ENCODE measurements at regions not wholly inside any gene's neighbourhood (a gene's known extent, or its start where the extent isn't known, plus 50 kb on each side); places are given as distances from the start of the nearest gene placed in this dataset.
"Not testable (repeated sequence)": the region's sequence is repeated elsewhere in the genome, so short reads cannot be mapped to it uniquely, and the experiment has no call there.

GRCh38 chr10:2026936-2027335 lies 289.6 kb upstream of the ADARB2 start:
- no peak overlapping the region for H3K14ac ChIP-seq (ENCODE audit: insufficient read depth, low read length)
- no peak overlapping the region for H2BK12ac ChIP-seq (ENCODE audit: insufficient read length, low read depth, low read length)
- H3K56ac ChIP-seq (ENCODE audit: insufficient read length, low read depth, low read length), result no peak overlapping the region
- no peaks in the 10 kb centered on the region for H4K20me1 ChIP-seq (ENCODE audit: control insufficient read depth, insufficient read depth, insufficient read length)
- no peak overlapping the region for H2BK20ac ChIP-seq (ENCODE audit: low read depth, low read length, poor library complexity, severe bottlenecking)
- no peak overlapping the region for H3K27ac ChIP-seq (ENCODE audit: insufficient read length, low read depth, low read length)
- Mint-ChIP-seq H3K27ac (no peak overlapping the region; a peak in 1 of 7 replicates), H3K9me3 (no peaks in the 10 kb centered on the region), H3K4me1 (no peaks in the 10 kb centered on the region; a peak in 1 of 4 replicates), H3K4me3 (no peak overlapping the region), H3K36me3 (ENCODE audit: insufficient read depth in 1 of 3, low read depth in 3 of 3) (no peaks in the 10 kb centered on the region), H3K27me3 (ENCODE audit: low read depth) (peaks cover 7% of the 10 kb centered on the region)
- no peak overlapping the region for H3K18ac ChIP-seq (ENCODE audit: insufficient read length, low read depth, low read length)
- H4K91ac ChIP-seq (ENCODE audit: insufficient read length, low read depth, low read length), result no peak overlapping the region
- H3K23ac ChIP-seq (ENCODE audit: insufficient read length, low read depth, low read length), result no peak overlapping the region
- H4K8ac ChIP-seq (replicated peaks; ENCODE audit: insufficient read length, low read depth, low read length), result no peak overlapping the region
- H3K4me1 ChIP-seq (ENCODE audit: insufficient read depth, low read length), result no peaks in the 10 kb centered on the region
- no peak overlapping the region for H2BK120ac ChIP-seq (ENCODE audit: low read depth, low read length, poor library complexity, severe bottlenecking)
- no peaks in the 10 kb centered on the region for H3K23me2 ChIP-seq (ENCODE audit: insufficient read length, low read depth, low read length, poor library complexity, severe bottlenecking)
- no peak overlapping the region for H2BK5ac ChIP-seq (ENCODE audit: insufficient read length, low read length)
- H3K79me2 ChIP-seq (ENCODE audit: insufficient read depth, low read length), result no peaks in the 10 kb centered on the region
- H4K5ac ChIP-seq (ENCODE audit: insufficient read length, low read depth, low read length), result no peak overlapping the region
- H2AFZ ChIP-seq (ENCODE audit: low read length), result no peak overlapping the region
- TF ChIP-seq, protein P1, sequence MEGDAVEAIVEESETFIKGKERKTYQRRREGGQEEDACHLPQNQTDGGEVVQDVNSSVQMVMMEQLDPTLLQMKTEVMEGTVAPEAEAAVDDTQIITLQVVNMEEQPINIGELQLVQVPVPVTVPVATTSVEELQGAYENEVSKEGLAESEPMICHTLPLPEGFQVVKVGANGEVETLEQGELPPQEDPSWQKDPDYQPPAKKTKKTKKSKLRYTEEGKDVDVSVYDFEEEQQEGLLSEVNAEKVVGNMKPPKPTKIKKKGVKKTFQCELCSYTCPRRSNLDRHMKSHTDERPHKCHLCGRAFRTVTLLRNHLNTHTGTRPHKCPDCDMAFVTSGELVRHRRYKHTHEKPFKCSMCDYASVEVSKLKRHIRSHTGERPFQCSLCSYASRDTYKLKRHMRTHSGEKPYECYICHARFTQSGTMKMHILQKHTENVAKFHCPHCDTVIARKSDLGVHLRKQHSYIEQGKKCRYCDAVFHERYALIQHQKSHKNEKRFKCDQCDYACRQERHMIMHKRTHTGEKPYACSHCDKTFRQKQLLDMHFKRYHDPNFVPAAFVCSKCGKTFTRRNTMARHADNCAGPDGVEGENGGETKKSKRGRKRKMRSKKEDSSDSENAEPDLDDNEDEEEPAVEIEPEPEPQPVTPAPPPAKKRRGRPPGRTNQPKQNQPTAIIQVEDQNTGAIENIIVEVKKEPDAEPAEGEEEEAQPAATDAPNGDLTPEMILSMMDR (conservative IDR thresholded peaks at IDR 0.05), result no peak
- H3T11ph ChIP-seq (ENCODE audit: low read length), result no peak overlapping the region
- H2AK5ac ChIP-seq (ENCODE audit: insufficient read length, low read length), result no peak overlapping the region
- H3K27me3 ChIP-seq (ENCODE audit: insufficient read depth, low read length), result no peaks in the 10 kb centered on the region
- H3K4ac ChIP-seq (ENCODE audit: low read depth, low read length), result no peak overlapping the region
- no CpG with 5 or more reads among the region's 3 CpGs for WGBS (ENCODE audit: extremely low coverage, insufficient read length, low lambda C conversion rate)
- no peak overlapping the region for H3K9ac ChIP-seq (ENCODE audit: extremely low read depth, insufficient read length, low read length)
- H3K9me3 ChIP-seq (ENCODE audit: control insufficient read depth, low read depth, low read length), result no peaks in the 10 kb centered on the region
- DNase-seq, result no peak
- no peak overlapping the region for H3K4me2 ChIP-seq (ENCODE audit: insufficient read depth, insufficient read length, low read length)
- H2BK15ac ChIP-seq (ENCODE audit: low read depth, low read length), result no peak overlapping the region
- no peaks in the 10 kb centered on the region for H3K79me1 ChIP-seq (ENCODE audit: insufficient read depth, low read depth, low read length, poor library complexity, severe bottlenecking)

GRCh38 chr10:2024750-2025149 lies 287.4 kb upstream of the ADARB2 start:
- not testable (repeated sequence) for H3K18ac ChIP-seq (ENCODE audit: insufficient read length, low read depth, low read length); H4K91ac ChIP-seq (ENCODE audit: insufficient read length, low read depth, low read length); H2BK15ac ChIP-seq (ENCODE audit: low read depth, low read length); H3K36me3 Mint-ChIP-seq (ENCODE audit: insufficient read depth in 1 of 3, low read depth in 3 of 3); H2BK12ac ChIP-seq (ENCODE audit: insufficient read length, low read depth, low read length); H3K14ac ChIP-seq (ENCODE audit: insufficient read depth, low read length); H4K5ac ChIP-seq (ENCODE audit: insufficient read length, low read depth, low read length); H3K4me3 Mint-ChIP-seq; H3K9me3 Mint-ChIP-seq; H2BK20ac ChIP-seq (ENCODE audit: low read depth, low read length, poor library complexity, severe bottlenecking); H2AFZ ChIP-seq (ENCODE audit: low read length); H3K4me1 ChIP-seq (ENCODE audit: insufficient read depth, low read length); H3K9me3 ChIP-seq (ENCODE audit: control insufficient read depth, low read depth, low read length); H3K27ac Mint-ChIP-seq; H3K23ac ChIP-seq (ENCODE audit: insufficient read length, low read depth, low read length); H3K27me3 Mint-ChIP-seq (ENCODE audit: low read depth); H3T11ph ChIP-seq (ENCODE audit: low read length); H2AK5ac ChIP-seq (ENCODE audit: insufficient read length, low read length); H3K56ac ChIP-seq (ENCODE audit: insufficient read length, low read depth, low read length); H3K27me3 ChIP-seq (ENCODE audit: insufficient read depth, low read length); H3K79me2 ChIP-seq (ENCODE audit: insufficient read depth, low read length); H3K4me1 Mint-ChIP-seq; H2BK5ac ChIP-seq (ENCODE audit: insufficient read length, low read length); H3K9ac ChIP-seq (ENCODE audit: extremely low read depth, insufficient read length, low read length); DNase-seq; H4K8ac ChIP-seq (replicated peaks; ENCODE audit: insufficient read length, low read depth, low read length); H3K27ac ChIP-seq (ENCODE audit: insufficient read length, low read depth, low read length); H3K4me2 ChIP-seq (ENCODE audit: insufficient read depth, insufficient read length, low read length); H3K23me2 ChIP-seq (ENCODE audit: insufficient read length, low read depth, low read length, poor library complexity, severe bottlenecking); H2BK120ac ChIP-seq (ENCODE audit: low read depth, low read length, poor library complexity, severe bottlenecking); H3K79me1 ChIP-seq (ENCODE audit: insufficient read depth, low read depth, low read length, poor library complexity, severe bottlenecking); H4K20me1 ChIP-seq (ENCODE audit: control insufficient read depth, insufficient read depth, insufficient read length); H3K4ac ChIP-seq (ENCODE audit: low read depth, low read length)
- no CpG with 5 or more reads among the region's 2 CpGs for WGBS (ENCODE audit: extremely low coverage, insufficient read length, low lambda C conversion rate)
